ACC112 (cell line): ENCODE measurements at regions not wholly inside any gene's neighbourhood (a gene's known extent, or its start where the extent isn't known, plus 50 kb on each side); places are given as distances from the start of the nearest gene placed in this dataset.

ENCODE experiments used
- H2AFZ ChIP-seq: fragments of 200-600 bp; sonication (generic); one replicate; pipeline ENCODE4 v1.6.0; 2017; ENCODE audit warnings: antibody characterized with exemption, low read length; ENCODE audit not compliant: unreplicated experiment
- H3K27ac ChIP-seq: fragments of 200-600 bp; sonication (generic); 2 replicates; pipeline ENCODE4 v1.5.1; 2014; ENCODE audit warnings: low read depth, mild to moderate bottlenecking, antibody characterized with exemption, low read length, moderate library complexity
- H3K27me3 ChIP-seq: fragments of 200-600 bp; sonication (generic); 2 replicates; pipeline ENCODE4 v1.6.1; 2014; ENCODE audit warnings: mild to moderate bottlenecking, antibody characterized with exemption, low read length, moderate library complexity, mixed read lengths; ENCODE audit not compliant: insufficient read depth
- H3K36me3 ChIP-seq: fragments of 200-600 bp; sonication (generic); 2 replicates; pipeline ENCODE4 v1.6.1; 2016; ENCODE audit warnings: mild to moderate bottlenecking, antibody characterized with exemption, low read length, moderate library complexity, mixed read lengths; ENCODE audit not compliant: insufficient read depth
- H3K4me1 ChIP-seq: fragments of 200-600 bp; sonication (generic); one replicate; pipeline ENCODE4 v1.6.1; 2016; ENCODE audit warnings: low read length, mixed read lengths; ENCODE audit not compliant: insufficient read depth, unreplicated experiment, control insufficient read depth
- H3K4me3 ChIP-seq: fragments of 200-600 bp; sonication (generic); 2 replicates; pipeline ENCODE4 v1.5.1; 2014; ENCODE audit warnings: mild to moderate bottlenecking, low read depth, low read length
- H3K79me2 ChIP-seq: fragments of 200-600 bp; sonication (generic); one replicate; pipeline ENCODE4 v1.6.0; 2016; ENCODE audit warnings: low read length; ENCODE audit not compliant: control insufficient read depth, unreplicated experiment, insufficient read depth

GRCh38 chr13:34523406-34523805, 418.7 kb upstream of the NBEA start:
- peaks cover 6% of the 10 kb centered on the region; the same call in 1 of the 2 replicates for H3K27me3 ChIP-seq
- no peaks in the 10 kb centered on the region for H3K4me1 ChIP-seq
- H3K4me3 ChIP-seq: no peak overlapping the region
- H3K36me3 ChIP-seq: no peaks in the 10 kb centered on the region
- no peak overlapping the region for H2AFZ ChIP-seq
- no peaks in the 10 kb centered on the region for H3K79me2 ChIP-seq
- no peak overlapping the region for H3K27ac ChIP-seq

GRCh38 chr13:34533941-34534340, 408.1 kb upstream of the NBEA start:
- Histone ChIP-seq H3K4me1 (no peaks in the 10 kb centered on the region), H3K79me2 (no peaks in the 10 kb centered on the region), H3K36me3 (no peaks in the 10 kb centered on the region), H3K27me3 (no peaks in the 10 kb centered on the region), H2AFZ (no peak overlapping the region), H3K4me3 (no peak overlapping the region), H3K27ac (no peak overlapping the region)

- Histone ChIP-seq H3K27me3 (no peaks in the 10 kb centered on the region), H3K27ac (no peak overlapping the region), H3K4me1 (no peaks in the 10 kb centered on the region), H3K79me2 (no peaks in the 10 kb centered on the region), H3K36me3 (no peaks in the 10 kb centered on the region), H2AFZ (no peak overlapping the region), H3K4me3 (no peak overlapping the region)
Measured at GRCh38 chr13:34542321-34542720, 399.7 kb upstream of the NBEA start.

GRCh38 chr13:34543836-34544235, 398.2 kb upstream of the NBEA start:
- Histone ChIP-seq H3K4me3 (no peak overlapping the region), H3K36me3 (no peaks in the 10 kb centered on the region), H3K27me3 (no peaks in the 10 kb centered on the region), H3K27ac (no peak overlapping the region), H2AFZ (no peak overlapping the region), H3K4me1 (no peaks in the 10 kb centered on the region), H3K79me2 (no peaks in the 10 kb centered on the region)

- H2AFZ ChIP-seq: no peak overlapping the region
- no peaks in the 10 kb centered on the region for H3K4me1 ChIP-seq
- no peaks in the 10 kb centered on the region for H3K36me3 ChIP-seq
- H3K4me3 ChIP-seq: no peak overlapping the region
- H3K79me2 ChIP-seq: no peaks in the 10 kb centered on the region
- no peak overlapping the region for H3K27ac ChIP-seq
- no peaks in the 10 kb centered on the region for H3K27me3 ChIP-seq
Measured at GRCh38 chr13:34545461-34545860, 396.6 kb upstream of the NBEA start.

GRCh38 chr13:34546344-34547250, 395.5 kb upstream of the NBEA start:
- Histone ChIP-seq H3K4me1 (no peaks in the 10 kb centered on the region), H3K36me3 (no peaks in the 10 kb centered on the region), H3K27ac (no peak overlapping the region), H3K27me3 (no peaks in the 10 kb centered on the region), H3K4me3 (no peak overlapping the region), H2AFZ (no peak overlapping the region), H3K79me2 (no peaks in the 10 kb centered on the region)

GRCh38 chr13:34547929-34548328, 394.1 kb upstream of the NBEA start:
- no peak overlapping the region for H3K27ac ChIP-seq
- H3K4me1 ChIP-seq: no peaks in the 10 kb centered on the region
- no peaks in the 10 kb centered on the region for H3K27me3 ChIP-seq
- no peaks in the 10 kb centered on the region for H3K36me3 ChIP-seq
- H2AFZ ChIP-seq: no peak overlapping the region
- H3K79me2 ChIP-seq: no peaks in the 10 kb centered on the region
- H3K4me3 ChIP-seq: no peak overlapping the region

GRCh38 chr13:34553376-34553775, 388.7 kb upstream of the NBEA start:
- no peak overlapping the region for H3K4me3 ChIP-seq
- H3K4me1 ChIP-seq: no peaks in the 10 kb centered on the region
- H3K36me3 ChIP-seq: no peaks in the 10 kb centered on the region
- H3K79me2 ChIP-seq: no peaks in the 10 kb centered on the region
- peaks cover 6% of the 10 kb centered on the region; the same call in 1 of the 2 replicates for H3K27me3 ChIP-seq
- H3K27ac ChIP-seq: no peak overlapping the region
- H2AFZ ChIP-seq: no peak overlapping the region

GRCh38 chr13:34555988-34556387, 386.1 kb upstream of the NBEA start:
- H2AFZ ChIP-seq: no peak overlapping the region

GRCh38 chr13:34561033-34561432, 381.0 kb upstream of the NBEA start:
- H3K4me3 ChIP-seq: no peak overlapping the region

More at GRCh38 chr13:34555988-34556387, 386.1 kb upstream of the NBEA start:
- Histone ChIP-seq H3K36me3 (no peaks in the 10 kb centered on the region), H3K4me3 (no peak overlapping the region), H3K4me1 (no peaks in the 10 kb centered on the region), H3K27me3 (peaks cover 19% of the 10 kb centered on the region; the same call in 1 of the 2 replicates), H3K79me2 (no peaks in the 10 kb centered on the region), H3K27ac (no peak overlapping the region)

GRCh38 chr13:34567597-34567996, 374.5 kb upstream of the NBEA start:
- H3K27ac ChIP-seq: no peak overlapping the region
- no peak overlapping the region for H3K4me3 ChIP-seq
- no peaks in the 10 kb centered on the region for H3K36me3 ChIP-seq
- no peaks in the 10 kb centered on the region for H3K4me1 ChIP-seq
- no peak overlapping the region for H2AFZ ChIP-seq
- H3K79me2 ChIP-seq: no peaks in the 10 kb centered on the region
- no peaks in the 10 kb centered on the region for H3K27me3 ChIP-seq

More at GRCh38 chr13:34561033-34561432, 381.0 kb upstream of the NBEA start:
- Histone ChIP-seq H2AFZ (no peak overlapping the region), H3K79me2 (no peaks in the 10 kb centered on the region), H3K4me1 (no peaks in the 10 kb centered on the region), H3K36me3 (no peaks in the 10 kb centered on the region), H3K27ac (no peak overlapping the region), H3K27me3 (peaks cover 19% of the 10 kb centered on the region; the same call in 1 of the 2 replicates)
